ENCODE measurements at regions not wholly inside any gene's neighbourhood (a gene's known extent, or its start where the extent isn't known, plus 50 kb on each side); places are given as distances from the start of the nearest gene placed in this dataset.
A peak's percentile ranks its signal among the peaks of the same experiment; 100 is the strongest.
"Not testable (repeated sequence)": the region's sequence is repeated elsewhere in the genome, so short reads cannot be mapped to it uniquely, and the experiment has no call there.

DNA sequence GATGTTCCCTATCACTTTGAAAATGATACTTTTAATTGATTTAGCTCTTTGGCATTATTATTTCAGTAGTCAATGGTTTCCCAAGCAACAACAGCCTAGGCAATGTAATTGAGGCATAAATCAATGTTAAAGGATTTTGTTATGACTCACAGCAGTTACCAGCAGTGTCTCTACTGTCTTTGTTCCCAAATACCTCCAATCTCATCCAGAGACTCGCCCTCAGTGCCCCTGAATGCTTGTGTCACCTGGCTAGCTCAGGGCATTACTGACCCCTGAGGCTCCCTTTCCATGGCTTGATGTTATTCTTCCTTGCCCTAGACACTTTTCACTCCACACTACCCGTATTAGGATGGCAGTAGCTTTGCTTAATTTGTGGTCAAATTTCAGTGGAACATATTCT lies 227.2 kb downstream of the SQOR start:
- no peak for DNase-seq (ENCODE audit: low read depth, low spot score)
- H3K4me3 ChIP-seq (ENCODE audit: low read length) = no peak overlapping the region

GRCh38 chr15:45863881-45864580 lies 229.2 kb downstream of the SQOR start:
- no peak overlapping the region for H3K4me3 ChIP-seq (ENCODE audit: low read length)
- no peak for DNase-seq (ENCODE audit: low read depth, low spot score)

GRCh38 chr15:45866616-45867015 lies 231.8 kb downstream of the SQOR start:
- H3K4me3 ChIP-seq (ENCODE audit: low read length) = no peak overlapping the region
- no peak for DNase-seq (ENCODE audit: low read depth, low spot score)

- H3K4me3 ChIP-seq (ENCODE audit: low read length) = no peak overlapping the region
- DNase-seq (ENCODE audit: low read depth, low spot score) = no peak
These were observed 232.5 kb downstream of the SQOR start for GRCh38 chr15:45867281-45867680.

GRCh38 chr15:45868109-45868691 lies 233.4 kb downstream of the SQOR start:
- H3K4me3 ChIP-seq (ENCODE audit: low read length) = no peak overlapping the region
- peak; percentile 29 for DNase-seq (ENCODE audit: low read depth, low spot score)

DNA sequence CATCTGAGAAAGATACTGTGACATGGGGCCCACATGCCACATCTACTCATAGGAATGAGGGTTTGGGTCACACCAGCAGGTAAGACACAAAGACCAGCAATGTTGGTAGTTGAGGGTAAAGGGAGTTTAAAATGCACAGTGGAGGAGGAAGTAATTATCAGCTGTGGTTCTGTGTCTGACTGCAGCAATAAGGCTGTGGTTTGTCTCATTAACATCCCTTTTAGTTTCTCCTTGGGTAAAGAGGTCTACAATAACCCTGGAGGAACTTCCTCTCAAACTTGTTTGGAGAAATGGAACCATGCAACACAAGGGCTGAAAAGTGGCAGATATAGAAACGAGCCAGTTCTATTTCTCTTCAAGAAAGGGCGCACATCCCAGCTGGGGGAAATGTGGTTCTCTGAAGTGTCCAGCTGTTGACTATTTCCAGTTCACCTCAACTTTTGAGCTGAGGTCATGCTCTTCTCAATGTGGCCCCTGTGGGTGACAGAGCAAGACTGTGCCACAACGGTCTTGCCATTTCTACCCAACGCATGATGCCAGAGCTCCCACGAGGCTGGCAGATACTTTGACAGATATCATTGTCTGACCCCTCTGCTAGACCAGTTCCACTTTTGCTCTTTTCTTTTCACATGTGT lies 234.3 kb downstream of the SQOR start:
- no peak overlapping the region for H3K4me3 ChIP-seq (ENCODE audit: low read length)
- DNase-seq (ENCODE audit: low read depth, low spot score) = peak; percentile 84

DNA sequence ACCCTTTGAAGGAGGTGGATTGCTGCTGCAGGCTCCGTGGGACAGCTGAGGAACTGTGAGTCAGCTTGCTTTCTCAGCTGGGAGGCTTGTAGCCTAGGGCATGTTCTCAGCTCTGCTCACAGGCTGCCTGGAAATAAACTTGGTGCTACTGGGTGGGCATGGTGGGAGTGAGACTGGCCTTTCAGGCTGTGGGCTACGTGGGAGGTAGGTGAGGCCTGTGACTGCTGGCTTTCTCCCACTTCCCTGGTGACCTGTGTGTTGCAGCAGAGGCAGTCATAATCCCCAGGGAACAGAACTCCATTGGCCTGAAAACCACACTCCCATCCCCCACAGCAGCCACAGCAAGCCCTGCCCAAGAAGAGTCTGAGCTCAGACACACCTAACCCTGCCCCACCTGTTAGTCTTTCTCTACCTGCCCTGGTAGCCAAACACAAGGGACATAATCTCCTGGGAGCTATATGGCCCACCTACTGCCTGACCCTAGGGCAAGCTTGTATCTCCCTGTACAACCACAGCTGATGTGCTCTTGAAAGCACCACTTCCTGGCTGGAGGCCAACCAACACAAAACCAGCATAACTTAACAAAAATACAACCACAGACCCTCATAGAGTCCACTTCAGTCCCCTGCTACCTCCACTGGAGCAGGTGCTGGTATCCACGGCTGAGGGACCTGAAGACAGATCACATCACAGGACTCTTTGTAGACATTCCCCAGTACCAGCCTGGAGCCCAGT lies 236.5 kb downstream of the SQOR start:
- no peak for DNase-seq (ENCODE audit: low read depth, low spot score)
- no peak overlapping the region for H3K4me3 ChIP-seq (ENCODE audit: low read length)

DNA sequence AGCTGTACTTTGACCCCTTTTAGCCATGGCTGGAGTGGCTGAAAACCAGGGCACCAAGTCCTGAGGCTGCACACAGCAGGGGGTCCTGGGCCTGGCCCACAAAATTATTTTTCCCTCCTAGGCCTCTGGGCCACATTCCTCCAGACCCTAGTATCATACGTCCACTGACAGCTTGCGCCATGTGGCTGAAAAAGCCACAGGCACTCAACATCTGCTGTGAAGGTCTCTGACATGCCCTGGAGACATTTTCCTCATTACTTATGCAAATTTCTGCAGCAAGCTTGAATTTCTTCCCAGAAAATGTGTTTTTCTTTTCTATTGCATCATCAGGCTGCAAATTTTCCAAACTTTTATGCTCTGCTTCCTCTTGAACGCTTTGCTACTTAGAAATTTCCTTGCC lies 239.0 kb downstream of the SQOR start:
- H3K4me3 ChIP-seq (ENCODE audit: low read length) = no peak overlapping the region
- no peak for DNase-seq (ENCODE audit: low read depth, low spot score)

DNA sequence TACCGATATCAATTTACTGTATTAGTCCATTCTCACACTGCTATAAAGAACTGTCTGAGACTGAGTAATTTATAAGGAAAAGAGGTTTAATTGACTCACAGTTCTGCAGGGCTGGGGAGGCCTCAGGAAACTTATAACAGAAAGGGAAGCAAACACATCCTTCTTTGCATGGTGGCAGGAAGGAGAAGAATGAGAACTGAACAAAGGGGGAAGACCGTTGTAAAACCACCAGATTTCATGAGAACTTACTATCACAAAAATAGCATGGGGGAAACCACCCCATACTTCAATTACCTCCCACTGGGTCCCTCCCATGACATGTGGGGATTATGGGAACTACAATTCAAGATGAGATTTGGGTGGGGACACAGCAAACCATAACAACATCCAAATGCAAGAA lies 239.7 kb downstream of the SQOR start:
- H3K4me3 ChIP-seq (ENCODE audit: low read length); DNase-seq (ENCODE audit: low read depth, low spot score): not testable (repeated sequence)

- DNase-seq (ENCODE audit: low read depth, low spot score) = no peak
- no peak overlapping the region for H3K4me3 ChIP-seq (ENCODE audit: low read length)
These were observed 249.5 kb downstream of the SQOR start for GRCh38 chr15:45884289-45884688.

DNA sequence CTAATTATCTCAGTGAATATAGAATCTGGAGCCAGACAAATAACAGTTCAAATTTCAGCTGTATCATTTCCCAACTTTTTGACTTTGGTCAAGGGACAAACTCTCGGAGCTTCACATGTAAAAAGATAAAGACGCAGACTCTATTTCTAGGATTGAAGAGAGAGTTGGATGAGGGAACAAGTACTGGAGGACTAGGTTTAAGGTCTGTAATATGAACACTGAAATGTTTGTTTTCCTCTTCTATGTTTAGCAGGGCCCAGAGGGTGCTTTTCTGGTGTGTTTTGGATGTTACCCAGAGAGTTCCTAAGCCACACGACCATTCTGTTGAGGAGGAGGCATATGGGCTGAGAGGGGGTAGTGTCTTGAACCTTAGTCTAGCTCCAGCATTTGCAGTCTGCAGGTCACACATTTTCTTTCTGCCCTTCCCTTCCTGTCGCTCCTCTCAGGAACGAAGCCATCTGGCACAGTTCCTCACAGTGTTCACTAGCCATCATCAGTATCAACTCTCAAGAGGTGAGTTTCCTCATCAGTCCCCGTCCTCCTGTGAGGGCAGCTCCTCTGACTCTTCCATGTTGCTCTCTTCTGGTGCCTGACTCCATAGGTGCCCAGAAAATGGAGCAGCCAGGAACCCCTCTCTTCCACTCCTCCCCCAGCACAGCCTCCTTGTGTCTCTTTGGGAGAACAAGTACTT lies 250.1 kb downstream of the SQOR start:
- DNase-seq (ENCODE audit: low read depth, low spot score) = no peak
- no peak overlapping the region for H3K4me3 ChIP-seq (ENCODE audit: low read length)

DNA sequence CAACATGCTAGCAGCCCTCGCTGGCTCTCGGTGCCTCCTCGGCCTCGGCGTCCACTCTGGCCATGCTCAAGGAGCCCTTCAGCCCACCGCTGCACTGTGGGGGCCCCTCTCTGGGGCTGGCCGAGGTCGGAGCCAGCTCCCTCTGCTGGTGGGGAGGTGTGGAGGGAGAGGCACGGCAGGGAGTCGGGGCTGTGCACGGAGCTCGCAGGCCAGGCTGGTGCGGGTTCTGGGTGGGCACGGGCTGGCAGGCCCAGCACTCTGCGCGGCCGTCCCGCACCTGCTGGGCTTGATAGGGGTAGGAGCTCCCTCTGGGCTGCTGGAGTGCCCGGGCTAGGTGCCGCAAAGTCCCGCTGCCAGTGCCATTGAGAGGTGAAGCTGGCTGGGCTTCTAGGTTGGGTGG lies 251.0 kb downstream of the SQOR start:
- H3K4me3 ChIP-seq (ENCODE audit: low read length) = no peak overlapping the region
- DNase-seq (ENCODE audit: low read depth, low spot score) = no peak

- H3K4me3 ChIP-seq (ENCODE audit: low read length) = no peak overlapping the region
- DNase-seq (ENCODE audit: low read depth, low spot score) = no peak
These were observed 256.9 kb downstream of the SQOR start for GRCh38 chr15:45891766-45892165.

DNA sequence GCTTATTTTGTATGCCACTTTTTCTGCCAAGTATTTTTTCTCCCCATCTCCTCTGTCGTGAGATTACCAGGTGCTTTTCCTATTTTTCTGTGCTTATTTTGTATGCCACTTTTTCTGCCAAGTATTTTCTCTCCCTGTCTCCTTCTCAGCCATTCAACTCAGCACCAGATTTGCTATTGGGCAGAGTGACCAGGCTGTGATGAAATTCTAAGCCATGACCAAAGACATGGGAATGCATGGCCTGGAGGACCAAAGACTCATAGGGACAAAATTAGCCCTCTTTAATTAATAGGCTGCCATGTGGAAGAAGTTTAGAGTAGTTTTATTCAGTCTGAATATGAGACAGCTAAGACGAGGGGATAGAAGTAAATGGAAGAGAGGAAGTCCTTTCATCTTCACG lies 257.4 kb downstream of the SQOR start:
- H3K4me3 ChIP-seq (ENCODE audit: low read length) = no peak overlapping the region
- no peak for DNase-seq (ENCODE audit: low read depth, low spot score)

DNA sequence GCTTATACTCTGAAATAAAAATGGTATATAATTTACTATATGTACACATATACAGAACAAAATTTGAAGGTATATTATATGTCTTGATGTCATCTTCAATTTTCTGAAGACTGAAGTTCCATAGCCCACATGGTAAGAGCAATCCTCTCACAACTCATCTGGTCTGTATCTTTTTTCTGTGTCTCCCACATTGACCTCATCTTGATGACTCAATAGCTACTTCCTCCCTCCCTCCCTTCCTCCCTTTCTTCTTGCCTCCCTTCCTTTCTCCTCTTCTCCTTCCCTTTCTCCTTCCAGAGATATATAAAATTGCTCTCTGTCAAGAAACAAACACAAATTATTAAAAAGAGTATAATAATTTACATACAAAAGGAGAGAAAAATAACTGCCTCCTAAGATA lies 268.5 kb downstream of the SQOR start:
- no peak for DNase-seq (ENCODE audit: low read depth, low spot score)
- no peak overlapping the region for H3K4me3 ChIP-seq (ENCODE audit: low read length)

DNA sequence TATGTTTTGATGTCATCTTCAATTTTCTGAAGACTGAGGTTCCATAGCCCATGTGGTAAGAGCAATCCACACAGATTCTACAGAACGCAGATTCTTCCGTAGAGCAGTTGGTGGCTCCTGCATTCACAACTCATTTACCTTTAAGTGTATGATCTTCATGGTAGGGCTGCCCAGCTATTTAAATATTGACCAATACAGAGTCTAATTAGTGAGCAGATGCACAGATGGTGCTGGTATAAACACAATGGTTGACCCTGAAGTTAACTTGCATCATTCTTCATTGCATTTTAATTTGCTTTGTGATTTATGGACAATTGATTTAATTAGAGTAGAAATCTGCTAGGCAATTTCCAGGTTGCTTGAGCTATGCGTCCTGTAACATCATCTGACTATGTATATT lies 269.2 kb downstream of the SQOR start:
- no peak for DNase-seq (ENCODE audit: low read depth, low spot score)
- H3K4me3 ChIP-seq (ENCODE audit: low read length) = no peak overlapping the region

DNA sequence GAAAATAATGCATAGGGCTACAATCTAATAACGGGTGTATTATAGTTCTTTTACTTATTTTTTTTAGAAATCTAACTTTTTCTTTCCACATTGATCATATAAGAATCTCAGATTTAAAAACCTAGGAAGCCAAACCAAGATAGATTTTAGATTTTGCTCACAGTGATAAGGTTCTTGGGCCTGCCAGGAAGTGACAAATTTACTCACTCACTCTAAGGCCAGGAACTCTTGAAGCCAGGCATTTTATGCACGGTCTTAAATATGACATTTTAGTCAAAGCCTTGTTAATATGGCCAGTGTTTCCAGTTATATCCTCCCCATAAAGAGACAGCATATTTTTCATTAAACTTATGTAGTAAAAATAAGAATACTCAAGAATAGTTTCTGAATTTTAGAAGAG lies 271.4 kb downstream of the SQOR start:
- no peak for DNase-seq (ENCODE audit: low read depth, low spot score)
- H3K4me3 ChIP-seq (ENCODE audit: low read length) = no peak overlapping the region

GRCh38 chr15:45910671-45911070 lies 275.8 kb downstream of the SQOR start:
- no peak for DNase-seq (ENCODE audit: low read depth, low spot score)
- H3K4me3 ChIP-seq (ENCODE audit: low read length) = no peak overlapping the region

DNA sequence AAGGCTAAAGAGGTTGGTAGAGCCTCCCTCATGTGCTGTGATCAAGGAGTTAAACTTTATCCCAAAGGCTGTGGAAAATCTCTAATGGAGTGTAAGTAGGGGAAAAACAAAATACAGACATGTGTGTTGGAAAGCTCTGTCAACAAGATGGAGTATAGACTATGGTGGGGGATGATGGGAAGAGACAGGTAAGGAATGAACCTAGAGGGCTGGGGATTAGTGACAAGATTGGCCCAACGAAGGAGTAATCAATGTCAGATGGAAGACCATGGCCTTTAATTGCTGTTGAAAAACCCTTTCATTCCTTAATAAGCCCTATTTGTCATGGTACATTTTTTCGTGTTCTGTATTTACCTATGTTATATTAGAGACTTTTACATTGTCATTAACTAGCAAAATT lies 278.6 kb downstream of the SQOR start:
- no peak overlapping the region for H3K4me3 ChIP-seq (ENCODE audit: low read length)
- no peak for DNase-seq (ENCODE audit: low read depth, low spot score)

GRCh38 chr15:45914425-45914824 lies 279.6 kb downstream of the SQOR start:
- DNase-seq (ENCODE audit: low read depth, low spot score) = no peak
- H3K4me3 ChIP-seq (ENCODE audit: low read length) = no peak overlapping the region

Measured in Jurkat, Clone E6-1 (cell line).